HG03469 (cell line): ENCODE measurements at regions not wholly inside any gene's neighbourhood (a gene's known extent, or its start where the extent isn't known, plus 50 kb on each side); places are given as distances from the start of the nearest gene placed in this dataset.
"Not testable (repeated sequence)": the region's sequence is repeated elsewhere in the genome, so short reads cannot be mapped to it uniquely, and the experiment has no call there.

Source experiments
- ATAC-seq: cut with Tn5 transposase; IDR thresholded peaks from one replicate; pipeline ENCODE4 v1.9.1; 2021; ENCODE audit warnings: mild to moderate bottlenecking, moderate library complexity, moderate number of reproducible peaks; ENCODE audit not compliant: unreplicated experiment

GRCh38 chr20:4322499-4322898 lies 73.4 kb upstream of the ADRA1D start:
- no peak for ATAC-seq

- no peak for ATAC-seq
These were observed 71.2 kb upstream of the ADRA1D start for GRCh38 chr20:4320291-4320690.

GRCh38 chr20:4318891-4319290 lies 69.8 kb upstream of the ADRA1D start:
- no peak for ATAC-seq

GRCh38 chr20:4310616-4311015 lies 61.5 kb upstream of the ADRA1D start:
- ATAC-seq: not testable (repeated sequence)

GRCh38 chr20:4306206-4306605 lies 57.1 kb upstream of the ADRA1D start:
- no peak for ATAC-seq

- ATAC-seq: no peak
These were observed 56.0 kb upstream of the ADRA1D start for GRCh38 chr20:4305091-4305490.

- no peak for ATAC-seq
These were observed 55.5 kb upstream of the ADRA1D start for GRCh38 chr20:4304601-4305000.

- no peak for ATAC-seq
These were observed 54.0 kb upstream of the ADRA1D start for GRCh38 chr20:4303136-4303535.

GRCh38 chr20:4300921-4301320 lies 51.8 kb upstream of the ADRA1D start:
- ATAC-seq: no peak

GRCh38 chr20:4300401-4300800 lies 51.3 kb upstream of the ADRA1D start:
- ATAC-seq: no peak

GRCh38 chr20:4299773-4300172 lies 50.7 kb upstream of the ADRA1D start:
- ATAC-seq: no peak

- ATAC-seq: no peak
These were observed 50.1 kb upstream of the ADRA1D start for GRCh38 chr20:4299216-4299615.
